ENCODE measurements at regions not wholly inside any gene's neighbourhood (a gene's known extent, or its start where the extent isn't known, plus 50 kb on each side); places are given as distances from the start of the nearest gene placed in this dataset.
"Not testable (repeated sequence)": the region's sequence is repeated elsewhere in the genome, so short reads cannot be mapped to it uniquely, and the experiment has no call there.

- Histone ChIP-seq H3K4me3 (ENCODE audit: low read length, poor library complexity, severe bottlenecking) (no peak overlapping the region), H3K79me2 (ENCODE audit: insufficient read depth, low read length) (no peaks in the 10 kb centered on the region), H3K4me2 (ENCODE audit: low read depth, low read length, poor library complexity, severe bottlenecking) (peak overlapping the region; percentile 7), H2AFZ (ENCODE audit: low read length) (no peak overlapping the region), H3K9me2 (replicated peaks; ENCODE audit: low read depth, low read length) (no peaks in the 10 kb centered on the region), H3K9ac (ENCODE audit: low read depth, low read length, poor library complexity, severe bottlenecking) (no peak overlapping the region), H3K9me3 (ENCODE audit: insufficient read depth, low read depth, low read length) (no peaks in the 10 kb centered on the region), H3F3A (ENCODE audit: low read depth) (no peaks in the 10 kb centered on the region), H3K27me3 (ENCODE audit: insufficient read depth, low read length, poor library complexity, severe bottlenecking) (no peaks in the 10 kb centered on the region), H3K4me1 (ENCODE audit: insufficient read depth, low read length, poor library complexity, severe bottlenecking) (peaks cover 39% of the 10 kb centered on the region), H3K36me3 (ENCODE audit: insufficient read depth, low read length) (no peaks in the 10 kb centered on the region), H4K20me1 (ENCODE audit: insufficient read depth, low read length, poor library complexity, severe bottlenecking) (no peaks in the 10 kb centered on the region)
- TF ChIP-seq EZH2phosphoT487 (IDR thresholded peaks at IDR 0.05; ENCODE audit: borderline replicate concordance) = no peak
- TF ChIP-seq CTCF (conservative IDR thresholded peaks at IDR 0.05; ENCODE audit: low read length) = no peak
Measured at GRCh38 chr2:8442833-8443486, 238.9 kb upstream of the ID2 start.

- Histone ChIP-seq H3K9ac (ENCODE audit: low read depth, low read length, poor library complexity, severe bottlenecking) (no peak overlapping the region), H3K9me3 (ENCODE audit: insufficient read depth, low read depth, low read length) (no peaks in the 10 kb centered on the region), H3K9me2 (replicated peaks; ENCODE audit: low read depth, low read length) (no peaks in the 10 kb centered on the region), H3K4me3 (ENCODE audit: low read length, poor library complexity, severe bottlenecking) (no peak overlapping the region), H2AFZ (ENCODE audit: low read length) (0 out of 2 replicates have a peak overlapping the region, but pooled peaks have one; percentile 58), H3K4me1 (ENCODE audit: insufficient read depth, low read length, poor library complexity, severe bottlenecking) (peaks cover 31% of the 10 kb centered on the region), H3K27me3 (ENCODE audit: insufficient read depth, low read length, poor library complexity, severe bottlenecking) (no peaks in the 10 kb centered on the region), H3F3A (ENCODE audit: low read depth) (no peaks in the 10 kb centered on the region), H3K4me2 (ENCODE audit: low read depth, low read length, poor library complexity, severe bottlenecking) (no peak overlapping the region), H3K79me2 (ENCODE audit: insufficient read depth, low read length) (no peaks in the 10 kb centered on the region), H4K20me1 (ENCODE audit: insufficient read depth, low read length, poor library complexity, severe bottlenecking) (no peaks in the 10 kb centered on the region), H3K36me3 (ENCODE audit: insufficient read depth, low read length) (no peaks in the 10 kb centered on the region)
- TF ChIP-seq EZH2phosphoT487 (IDR thresholded peaks at IDR 0.05; ENCODE audit: borderline replicate concordance) = no peak
- no peak for TF ChIP-seq CTCF (conservative IDR thresholded peaks at IDR 0.05; ENCODE audit: low read length)
Measured at GRCh38 chr2:8445580-8445979, 236.3 kb upstream of the ID2 start.

- H4K20me1 ChIP-seq (ENCODE audit: insufficient read depth, low read length, poor library complexity, severe bottlenecking); H3K4me3 ChIP-seq (ENCODE audit: low read length, poor library complexity, severe bottlenecking): not testable (repeated sequence)
Measured at GRCh38 chr2:8446751-8447150, 235.1 kb upstream of the ID2 start.

GRCh38 chr2:8447610-8448221 is 234.1 kb upstream of the ID2 start:
- no peaks in the 10 kb centered on the region for H3F3A ChIP-seq (ENCODE audit: low read depth)
- H4K20me1 ChIP-seq (ENCODE audit: insufficient read depth, low read length, poor library complexity, severe bottlenecking) = no peaks in the 10 kb centered on the region
- TF ChIP-seq EZH2phosphoT487 (IDR thresholded peaks at IDR 0.05; ENCODE audit: borderline replicate concordance) = no peak
- no peak for TF ChIP-seq CTCF (conservative IDR thresholded peaks at IDR 0.05; ENCODE audit: low read length)
- H3K9me2 ChIP-seq (replicated peaks; ENCODE audit: low read depth, low read length) = no peaks in the 10 kb centered on the region
- no peak overlapping the region for H2AFZ ChIP-seq (ENCODE audit: low read length)
- H3K36me3 ChIP-seq (ENCODE audit: insufficient read depth, low read length) = no peaks in the 10 kb centered on the region
- H3K9ac ChIP-seq (ENCODE audit: low read depth, low read length, poor library complexity, severe bottlenecking) = no peak overlapping the region
- peaks cover 18% of the 10 kb centered on the region for H3K4me1 ChIP-seq (ENCODE audit: insufficient read depth, low read length, poor library complexity, severe bottlenecking)
- no peak overlapping the region for H3K4me2 ChIP-seq (ENCODE audit: low read depth, low read length, poor library complexity, severe bottlenecking)
- no peak overlapping the region for H3K4me3 ChIP-seq (ENCODE audit: low read length, poor library complexity, severe bottlenecking)
- H3K9me3 ChIP-seq (ENCODE audit: insufficient read depth, low read depth, low read length) = no peaks in the 10 kb centered on the region
- no peaks in the 10 kb centered on the region for H3K27me3 ChIP-seq (ENCODE audit: insufficient read depth, low read length, poor library complexity, severe bottlenecking)
- H3K79me2 ChIP-seq (ENCODE audit: insufficient read depth, low read length) = no peaks in the 10 kb centered on the region

More at GRCh38 chr2:8446751-8447150, 235.1 kb upstream of the ID2 start:
- H2AFZ ChIP-seq (ENCODE audit: low read length); H3K79me2 ChIP-seq (ENCODE audit: insufficient read depth, low read length); H3K4me2 ChIP-seq (ENCODE audit: low read depth, low read length, poor library complexity, severe bottlenecking); H3K36me3 ChIP-seq (ENCODE audit: insufficient read depth, low read length); H3K9me2 ChIP-seq (replicated peaks; ENCODE audit: low read depth, low read length); H3K9ac ChIP-seq (ENCODE audit: low read depth, low read length, poor library complexity, severe bottlenecking); H3K27me3 ChIP-seq (ENCODE audit: insufficient read depth, low read length, poor library complexity, severe bottlenecking); H3F3A ChIP-seq (ENCODE audit: low read depth); H3K9me3 ChIP-seq (ENCODE audit: insufficient read depth, low read depth, low read length): not testable (repeated sequence)
- peaks cover 28% of the 10 kb centered on the region for H3K4me1 ChIP-seq (ENCODE audit: insufficient read depth, low read length, poor library complexity, severe bottlenecking)

All from Loucy (cell line).